Cardiac muscle cell (in vitro differentiated cells and primary cell): ENCODE measurements at regions not wholly inside any gene's neighbourhood (a gene's known extent, or its start where the extent isn't known, plus 50 kb on each side); places are given as distances from the start of the nearest gene placed in this dataset.

ENCODE experiments used
- DNase-seq, 2 donors: peaks; one replicate each; pipeline versions ENCODE4 v3.0.0 to v3.0.0-alpha.2; 2010 to 2017; ENCODE audit warnings: low read depth in 1 of 2, low spot score in 1 of 2
- H3K27ac ChIP-seq: fragments of 200-600 bp; sonication (generic); 2 replicates; pipeline ENCODE4 v1.5.1; 2016
- H3K27me3 ChIP-seq: fragments of 200-600 bp; sonication (generic); 2 replicates; pipeline ENCODE4 v1.6.0; 2016; ENCODE audit warnings: control low read depth
- H3K36me3 ChIP-seq: fragments of 200-600 bp; sonication (generic); 2 replicates; pipeline ENCODE4 v1.5.1; 2016; ENCODE audit warnings: control low read depth
- H3K4me1 ChIP-seq: fragments of 200-600 bp; sonication (generic); 2 replicates; pipeline ENCODE4 v1.8.1; 2017; ENCODE audit warnings: low read depth, mild to moderate bottlenecking, mixed run types
- H3K4me3 ChIP-seq: fragments of 200-600 bp; sonication (generic); 2 replicates; pipeline ENCODE4 v1.5.1; 2016; ENCODE audit warnings: mild to moderate bottlenecking
- H3K9me3 ChIP-seq: fragments of 200-600 bp; sonication (generic); 2 replicates; pipeline ENCODE4 v1.5.1; 2017; ENCODE audit warnings: low read depth, mild to moderate bottlenecking, control low read depth
- CTCF ChIP-seq: IDR thresholded peaks from 2 replicates; pipeline ENCODE4 v1.5.1; 2012; ENCODE audit warnings: low read depth, mild to moderate bottlenecking, low read length

GRCh38 chr6:66230591-66230990, 523.6 kb upstream of the EYS start:
- Histone ChIP-seq H3K9me3 (no peaks in the 10 kb centered on the region), H3K4me3 (no peak overlapping the region), H3K36me3 (no peaks in the 10 kb centered on the region), H3K27me3 (no peaks in the 10 kb centered on the region), H3K27ac (no peak overlapping the region), H3K4me1 (no peaks in the 10 kb centered on the region)
- no peak for DNase-seq
- TF ChIP-seq CTCF, result no peak

GRCh38 chr6:66226109-66226508, 519.1 kb upstream of the EYS start:
- Histone ChIP-seq H3K27me3 (no peaks in the 10 kb centered on the region), H3K27ac (no peak overlapping the region), H3K4me3 (no peak overlapping the region), H3K9me3 (no peaks in the 10 kb centered on the region), H3K4me1 (no peaks in the 10 kb centered on the region), H3K36me3 (no peaks in the 10 kb centered on the region)
- DNase-seq, result peak in 1 of 2 donors; percentile 19
- TF ChIP-seq CTCF, result no peak

GRCh38 chr6:66210964-66211363, 503.9 kb upstream of the EYS start:
- no peak for DNase-seq

GRCh38 chr6:66200390-66200789, 493.4 kb upstream of the EYS start:
- H3K27ac ChIP-seq, result no peak overlapping the region
- H3K27me3 ChIP-seq, result no peaks in the 10 kb centered on the region
- H3K36me3 ChIP-seq, result no peaks in the 10 kb centered on the region
- no peak overlapping the region for H3K4me3 ChIP-seq
- no peak for DNase-seq
- H3K4me1 ChIP-seq, result no peaks in the 10 kb centered on the region
- H3K9me3 ChIP-seq, result no peaks in the 10 kb centered on the region
- no peak for TF ChIP-seq CTCF

More at GRCh38 chr6:66210964-66211363, 503.9 kb upstream of the EYS start:
- H3K4me1 ChIP-seq, result no peaks in the 10 kb centered on the region
- no peaks in the 10 kb centered on the region for H3K27me3 ChIP-seq
- no peak overlapping the region for H3K27ac ChIP-seq
- peaks cover 3% of the 10 kb centered on the region for H3K9me3 ChIP-seq
- TF ChIP-seq CTCF, result no peak
- no peaks in the 10 kb centered on the region for H3K36me3 ChIP-seq
- no peak overlapping the region for H3K4me3 ChIP-seq

- no peaks in the 10 kb centered on the region for H3K36me3 ChIP-seq
- no peak for DNase-seq
- H3K9me3 ChIP-seq, result no peaks in the 10 kb centered on the region
- no peaks in the 10 kb centered on the region for H3K27me3 ChIP-seq
- no peaks in the 10 kb centered on the region for H3K4me1 ChIP-seq
- no peak for TF ChIP-seq CTCF
- H3K4me3 ChIP-seq, result no peak overlapping the region
- H3K27ac ChIP-seq, result no peak overlapping the region
These were observed 492.1 kb upstream of the EYS start for GRCh38 chr6:66199171-66199570.

GRCh38 chr6:66198062-66198624, 491.1 kb upstream of the EYS start:
- no peaks in the 10 kb centered on the region for H3K27me3 ChIP-seq
- H3K4me3 ChIP-seq, result no peak overlapping the region
- H3K9me3 ChIP-seq, result no peaks in the 10 kb centered on the region
- no peak for TF ChIP-seq CTCF
- no peak for DNase-seq
- no peaks in the 10 kb centered on the region for H3K36me3 ChIP-seq
- H3K4me1 ChIP-seq, result no peaks in the 10 kb centered on the region
- no peak overlapping the region for H3K27ac ChIP-seq
